B cell (primary cell): ENCODE measurements at regions not wholly inside any gene's neighbourhood (a gene's known extent, or its start where the extent isn't known, plus 50 kb on each side); places are given as distances from the start of the nearest gene placed in this dataset.

ENCODE experiments used
- EZH2 ChIP-seq: IDR thresholded peaks from 2 replicates; pipeline ENCODE4 v1.6.1; 2012; ENCODE audit warnings: borderline replicate concordance, low read depth, mild to moderate bottlenecking, moderate library complexity, low read length; ENCODE audit not compliant: insufficient read depth, poor library complexity, severe bottlenecking
- TF ChIP-seq, protein P1 (sequence below): fragments of 200-600 bp; IDR thresholded peaks from one replicate; pipeline ENCODE4 v1.8.0; 2022; ENCODE audit warnings: antibody characterized with exemption, mild to moderate bottlenecking

DNA sequence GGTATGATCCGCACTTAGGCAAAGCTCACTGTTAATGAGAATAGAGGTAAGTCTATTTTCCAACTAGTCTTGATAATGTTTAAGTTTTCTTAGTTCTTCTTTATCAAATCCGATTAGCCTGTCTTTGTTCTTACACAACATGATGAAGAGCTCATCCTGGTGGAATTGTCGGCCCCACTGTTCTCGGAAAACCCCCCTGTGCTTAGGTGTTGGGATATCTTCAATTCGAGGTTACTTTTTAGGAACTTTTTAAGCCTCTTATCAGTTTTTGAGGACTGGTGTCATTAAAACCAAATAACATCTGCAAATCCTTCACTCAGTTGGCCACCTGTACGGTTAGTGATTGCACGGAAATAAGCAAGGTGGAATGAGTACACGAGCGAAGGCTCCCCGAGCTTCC lies 60.7 kb upstream of the KIF26B start:
- TF ChIP-seq, protein P1, sequence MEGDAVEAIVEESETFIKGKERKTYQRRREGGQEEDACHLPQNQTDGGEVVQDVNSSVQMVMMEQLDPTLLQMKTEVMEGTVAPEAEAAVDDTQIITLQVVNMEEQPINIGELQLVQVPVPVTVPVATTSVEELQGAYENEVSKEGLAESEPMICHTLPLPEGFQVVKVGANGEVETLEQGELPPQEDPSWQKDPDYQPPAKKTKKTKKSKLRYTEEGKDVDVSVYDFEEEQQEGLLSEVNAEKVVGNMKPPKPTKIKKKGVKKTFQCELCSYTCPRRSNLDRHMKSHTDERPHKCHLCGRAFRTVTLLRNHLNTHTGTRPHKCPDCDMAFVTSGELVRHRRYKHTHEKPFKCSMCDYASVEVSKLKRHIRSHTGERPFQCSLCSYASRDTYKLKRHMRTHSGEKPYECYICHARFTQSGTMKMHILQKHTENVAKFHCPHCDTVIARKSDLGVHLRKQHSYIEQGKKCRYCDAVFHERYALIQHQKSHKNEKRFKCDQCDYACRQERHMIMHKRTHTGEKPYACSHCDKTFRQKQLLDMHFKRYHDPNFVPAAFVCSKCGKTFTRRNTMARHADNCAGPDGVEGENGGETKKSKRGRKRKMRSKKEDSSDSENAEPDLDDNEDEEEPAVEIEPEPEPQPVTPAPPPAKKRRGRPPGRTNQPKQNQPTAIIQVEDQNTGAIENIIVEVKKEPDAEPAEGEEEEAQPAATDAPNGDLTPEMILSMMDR, result no peak
- no peak for TF ChIP-seq EZH2
